KMS-11 (cell line): ENCODE measurements at regions not wholly inside any gene's neighbourhood (a gene's known extent, or its start where the extent isn't known, plus 50 kb on each side); places are given as distances from the start of the nearest gene placed in this dataset.

ENCODE experiments used
- H2AFZ ChIP-seq: fragments of 200-600 bp; sonication (generic); 2 replicates; pipeline ENCODE4 v1.6.1; 2016; ENCODE audit warnings: antibody characterized with exemption, mixed run types, low read depth
- H3K27ac ChIP-seq: fragments of 200-600 bp; sonication (generic); 2 replicates; pipeline ENCODE4 v1.6.1; 2016; ENCODE audit warnings: mild to moderate bottlenecking, mixed run types
- H3K27me3 ChIP-seq: fragments of 200-600 bp; sonication (generic); 2 replicates; pipeline ENCODE4 v1.6.1; 2017; ENCODE audit warnings: mild to moderate bottlenecking, low read depth, mixed run types, moderate library complexity; ENCODE audit not compliant: insufficient read depth
- H3K36me3 ChIP-seq: fragments of 200-600 bp; sonication (generic); 2 replicates; pipeline ENCODE4 v1.6.1; 2017; ENCODE audit warnings: mild to moderate bottlenecking, mixed run types; ENCODE audit not compliant: insufficient read depth
- H3K4me1 ChIP-seq: fragments of 200-600 bp; sonication (generic); 2 replicates; pipeline ENCODE4 v1.6.1; 2016; ENCODE audit warnings: mild to moderate bottlenecking, low read depth, mixed run types; ENCODE audit not compliant: poor library complexity, severe bottlenecking
- H3K4me2 ChIP-seq: fragments of 200-600 bp; sonication (generic); 2 replicates; pipeline ENCODE4 v1.7.0; 2016; ENCODE audit warnings: mild to moderate bottlenecking, mixed run types
- H3K4me3 ChIP-seq: fragments of 200-600 bp; sonication (generic); IDR thresholded peaks from 2 replicates; pipeline ENCODE4 v1.6.1; 2017; ENCODE audit warnings: low read depth, low read length, mixed read lengths; ENCODE audit not compliant: insufficient read depth
- H3K79me2 ChIP-seq: fragments of 200-600 bp; sonication (generic); 2 replicates; pipeline ENCODE4 v1.6.1; 2016; ENCODE audit warnings: low read depth, mixed run types; ENCODE audit not compliant: insufficient read depth
- H3K9ac ChIP-seq: fragments of 200-600 bp; sonication (generic); 2 replicates; pipeline ENCODE4 v1.6.1; 2016; ENCODE audit warnings: mild to moderate bottlenecking, mixed run types
- H4K20me1 ChIP-seq: fragments of 200-600 bp; sonication (generic); 2 replicates; pipeline ENCODE4 v1.6.1; 2016; ENCODE audit warnings: mild to moderate bottlenecking, mixed run types; ENCODE audit not compliant: insufficient read depth
- TF ChIP-seq, protein P1 (sequence below): fragments of 200-600 bp; sonication (generic); conservative IDR thresholded peaks from 2 replicates; pipeline ENCODE4 v1.6.1; 2017; ENCODE audit warnings: low read depth, mild to moderate bottlenecking, antibody characterized with exemption, low read length, moderate library complexity, mixed read lengths

DNA sequence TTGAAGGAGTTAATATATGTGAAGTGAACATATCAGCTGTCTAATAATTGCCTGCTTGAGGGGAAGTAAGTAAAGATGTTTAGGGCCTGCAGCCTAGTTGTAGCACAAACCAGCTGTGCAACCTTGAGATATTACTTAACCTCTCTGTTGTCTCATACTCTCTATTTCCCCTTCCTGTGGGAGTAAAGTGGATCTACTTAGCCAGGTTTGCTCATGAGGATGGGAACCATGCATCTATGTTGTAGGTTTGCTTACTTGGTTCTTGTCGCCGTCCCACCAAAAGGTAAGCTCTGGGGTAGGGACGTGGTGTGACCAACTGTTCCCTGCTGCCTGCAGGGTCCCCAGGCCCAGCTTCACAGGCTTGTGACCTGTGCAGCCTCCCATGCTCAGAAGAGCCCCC, 362.7 kb upstream of the SULF2 start:
- Histone ChIP-seq H3K4me3 (no peak overlapping the region), H3K9ac (no peak overlapping the region), H3K36me3 (no peaks in the 10 kb centered on the region), H2AFZ (no peak overlapping the region), H4K20me1 (no peaks in the 10 kb centered on the region), H3K27me3 (peaks cover 21% of the 10 kb centered on the region; the same call in 1 of the 2 replicates), H3K27ac (no peak overlapping the region), H3K4me2 (no peak overlapping the region), H3K79me2 (no peaks in the 10 kb centered on the region), H3K4me1 (no peaks in the 10 kb centered on the region)
- TF ChIP-seq, protein P1, sequence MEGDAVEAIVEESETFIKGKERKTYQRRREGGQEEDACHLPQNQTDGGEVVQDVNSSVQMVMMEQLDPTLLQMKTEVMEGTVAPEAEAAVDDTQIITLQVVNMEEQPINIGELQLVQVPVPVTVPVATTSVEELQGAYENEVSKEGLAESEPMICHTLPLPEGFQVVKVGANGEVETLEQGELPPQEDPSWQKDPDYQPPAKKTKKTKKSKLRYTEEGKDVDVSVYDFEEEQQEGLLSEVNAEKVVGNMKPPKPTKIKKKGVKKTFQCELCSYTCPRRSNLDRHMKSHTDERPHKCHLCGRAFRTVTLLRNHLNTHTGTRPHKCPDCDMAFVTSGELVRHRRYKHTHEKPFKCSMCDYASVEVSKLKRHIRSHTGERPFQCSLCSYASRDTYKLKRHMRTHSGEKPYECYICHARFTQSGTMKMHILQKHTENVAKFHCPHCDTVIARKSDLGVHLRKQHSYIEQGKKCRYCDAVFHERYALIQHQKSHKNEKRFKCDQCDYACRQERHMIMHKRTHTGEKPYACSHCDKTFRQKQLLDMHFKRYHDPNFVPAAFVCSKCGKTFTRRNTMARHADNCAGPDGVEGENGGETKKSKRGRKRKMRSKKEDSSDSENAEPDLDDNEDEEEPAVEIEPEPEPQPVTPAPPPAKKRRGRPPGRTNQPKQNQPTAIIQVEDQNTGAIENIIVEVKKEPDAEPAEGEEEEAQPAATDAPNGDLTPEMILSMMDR, result no peak

DNA sequence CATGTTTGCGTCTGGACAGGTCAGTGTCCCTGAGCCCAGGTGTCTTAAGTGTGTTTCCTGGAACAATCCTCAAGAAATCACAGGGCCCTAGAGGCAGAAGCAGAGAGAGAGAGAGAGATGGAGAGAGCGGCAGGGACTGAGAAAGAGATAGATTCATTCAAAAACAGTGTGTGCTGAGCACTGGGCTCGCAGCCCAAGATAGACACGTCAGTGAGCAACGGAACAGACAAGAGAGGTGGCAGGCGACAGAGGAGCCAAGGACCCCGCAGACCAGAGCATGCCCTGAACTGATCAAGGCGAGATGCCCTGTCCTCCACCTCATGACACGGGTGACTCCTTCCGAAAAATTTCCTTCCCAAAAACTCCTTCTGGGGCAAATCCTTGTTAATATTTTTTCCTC, 362.0 kb upstream of the SULF2 start:
- TF ChIP-seq, protein P1, result no peak
- Histone ChIP-seq H3K27me3 (peaks cover 21% of the 10 kb centered on the region; the same call in 1 of the 2 replicates), H3K79me2 (no peaks in the 10 kb centered on the region), H2AFZ (no peak overlapping the region), H3K36me3 (no peaks in the 10 kb centered on the region), H4K20me1 (no peaks in the 10 kb centered on the region), H3K4me2 (no peak overlapping the region), H3K27ac (no peak overlapping the region), H3K4me1 (no peaks in the 10 kb centered on the region), H3K4me3 (no peak overlapping the region), H3K9ac (no peak overlapping the region)

DNA sequence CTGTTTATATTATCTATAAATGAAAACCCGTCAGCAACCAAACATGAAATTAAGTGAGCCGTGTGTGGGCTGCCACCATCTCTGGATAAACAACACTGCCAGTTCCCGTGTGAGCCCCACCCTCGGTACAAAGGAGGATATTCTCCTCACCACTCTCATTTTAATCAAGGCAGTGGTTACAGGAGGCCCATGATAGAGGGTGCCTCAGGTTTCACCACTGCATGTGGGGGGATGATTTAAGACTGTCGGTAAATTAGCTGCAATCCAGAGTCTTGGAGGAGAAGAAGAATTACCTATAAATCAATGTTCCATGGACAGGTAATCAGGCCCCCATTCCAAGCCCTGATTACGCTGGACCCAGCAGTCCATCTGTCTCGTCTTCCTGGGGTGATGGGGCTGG, 361.6 kb upstream of the SULF2 start:
- Histone ChIP-seq H3K27ac (no peak overlapping the region), H3K27me3 (peaks cover 21% of the 10 kb centered on the region; the same call in 1 of the 2 replicates), H3K79me2 (no peaks in the 10 kb centered on the region), H3K36me3 (no peaks in the 10 kb centered on the region), H3K4me3 (no peak overlapping the region), H2AFZ (no peak overlapping the region), H3K9ac (no peak overlapping the region), H3K4me2 (no peak overlapping the region), H4K20me1 (no peaks in the 10 kb centered on the region), H3K4me1 (no peaks in the 10 kb centered on the region)
- TF ChIP-seq, protein P1, result no peak

DNA sequence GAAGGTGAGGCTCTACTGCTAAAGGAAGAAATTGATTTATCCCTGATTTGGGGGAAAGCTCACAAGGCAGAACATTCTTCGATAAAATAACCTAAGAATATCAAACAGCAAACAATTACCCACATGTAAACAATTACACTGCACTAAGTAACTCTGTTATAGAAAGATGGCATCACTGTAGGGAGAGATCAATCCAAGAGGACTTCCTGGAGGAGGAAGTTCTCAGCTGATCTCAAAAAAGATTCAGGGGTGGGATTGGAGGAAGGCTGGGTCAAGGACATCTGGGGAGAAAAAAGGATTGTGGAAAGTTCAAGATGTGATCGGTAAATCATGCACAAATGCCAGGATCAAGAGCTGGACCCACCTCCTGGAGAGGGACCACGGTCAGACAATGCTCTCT, 361.0 kb upstream of the SULF2 start:
- no peak overlapping the region for H3K4me2 ChIP-seq
- H4K20me1 ChIP-seq, result no peaks in the 10 kb centered on the region
- H3K4me1 ChIP-seq, result no peaks in the 10 kb centered on the region
- H3K9ac ChIP-seq, result no peak overlapping the region
- H3K4me3 ChIP-seq, result no peak overlapping the region
- H3K36me3 ChIP-seq, result no peaks in the 10 kb centered on the region
- H3K27me3 ChIP-seq, result peaks cover 21% of the 10 kb centered on the region; the same call in 1 of the 2 replicates
- H3K27ac ChIP-seq, result no peak overlapping the region
- H3K79me2 ChIP-seq, result no peaks in the 10 kb centered on the region
- H2AFZ ChIP-seq, result no peak overlapping the region
- TF ChIP-seq, protein P1, result no peak
